AG20443 (cell line): ENCODE measurements at regions not wholly inside any gene's neighbourhood (a gene's known extent, or its start where the extent isn't known, plus 50 kb on each side); places are given as distances from the start of the nearest gene placed in this dataset.

ENCODE experiments used
- DNase-seq: peaks from one replicate; pipeline ENCODE4 v3.0.0; 2012; ENCODE audit warnings: low spot score, mixed read lengths

GRCh38 chr7:12074889-12075288, 136.2 kb upstream of the TMEM106B start:
- no peak for DNase-seq

DNA sequence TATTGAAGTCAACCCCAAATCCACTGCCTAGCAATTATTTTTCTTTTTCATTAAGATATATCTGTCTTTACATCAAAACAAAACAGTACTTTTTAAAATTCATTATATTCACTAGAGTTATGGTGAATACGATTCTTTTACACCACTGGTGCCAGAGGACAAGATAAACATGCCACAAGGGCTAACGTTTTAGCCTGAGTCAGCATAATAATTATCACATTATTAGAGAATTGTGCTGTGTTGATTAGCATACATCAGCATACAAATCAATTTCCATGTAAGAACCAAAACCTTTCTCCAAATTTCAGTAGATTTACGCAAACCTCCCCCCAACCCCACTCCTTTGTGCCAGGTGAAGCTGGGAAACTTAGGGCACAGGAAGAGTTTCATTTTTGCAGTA, 131.1 kb upstream of the TMEM106B start:
- DNase-seq, result no peak

- no peak for DNase-seq
These were observed 125.6 kb upstream of the TMEM106B start for GRCh38 chr7:12085516-12085915.

- no peak for DNase-seq
These were observed 120.9 kb upstream of the TMEM106B start for GRCh38 chr7:12089951-12090756.

DNA sequence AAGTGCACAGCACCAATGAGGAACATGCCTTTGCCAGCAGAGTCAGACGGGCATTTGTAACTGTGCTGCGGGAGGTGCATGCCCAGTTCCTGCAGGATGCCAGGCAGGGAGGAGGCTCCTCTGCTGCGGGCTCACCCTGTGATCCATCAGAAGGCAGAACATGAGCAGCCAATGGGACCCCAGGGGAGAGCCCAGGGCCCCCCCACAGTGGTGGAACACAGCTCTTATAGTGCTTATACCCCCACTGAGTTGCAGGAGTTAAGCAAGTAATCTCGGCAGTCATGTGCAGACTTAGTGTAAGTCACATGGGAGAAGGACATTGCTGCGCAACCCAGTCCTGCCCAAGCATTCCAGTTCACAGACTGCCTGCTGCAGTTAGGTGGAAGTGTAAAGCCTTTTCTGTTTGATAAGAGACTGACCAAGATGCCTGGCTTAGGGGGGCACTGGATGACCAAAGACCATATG, 120.3 kb upstream of the TMEM106B start:
- no peak for DNase-seq

DNA sequence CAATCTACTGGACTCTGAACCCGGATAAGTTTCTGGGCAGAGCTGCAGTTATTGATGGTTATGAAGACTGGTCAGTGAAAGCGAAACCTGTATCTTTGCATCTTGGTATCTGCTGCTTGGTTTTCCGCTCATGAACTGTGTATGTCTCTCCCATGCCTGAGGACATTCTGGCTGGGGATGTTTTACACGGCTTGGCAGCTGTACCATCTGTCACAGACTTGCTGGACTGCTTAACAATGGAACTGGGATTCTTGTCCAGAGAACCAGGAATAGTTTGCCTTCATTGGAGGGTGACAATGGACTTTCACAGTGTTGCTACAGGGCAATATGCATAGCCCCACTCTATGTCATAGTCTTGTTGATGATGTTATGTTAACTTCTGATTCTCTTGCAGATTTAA, 119.9 kb upstream of the TMEM106B start:
- DNase-seq, result no peak

GRCh38 chr7:12092499-12093130, 118.5 kb upstream of the TMEM106B start:
- DNase-seq, result no peak

GRCh38 chr7:12093365-12093764, 117.7 kb upstream of the TMEM106B start:
- DNase-seq, result no peak

DNA sequence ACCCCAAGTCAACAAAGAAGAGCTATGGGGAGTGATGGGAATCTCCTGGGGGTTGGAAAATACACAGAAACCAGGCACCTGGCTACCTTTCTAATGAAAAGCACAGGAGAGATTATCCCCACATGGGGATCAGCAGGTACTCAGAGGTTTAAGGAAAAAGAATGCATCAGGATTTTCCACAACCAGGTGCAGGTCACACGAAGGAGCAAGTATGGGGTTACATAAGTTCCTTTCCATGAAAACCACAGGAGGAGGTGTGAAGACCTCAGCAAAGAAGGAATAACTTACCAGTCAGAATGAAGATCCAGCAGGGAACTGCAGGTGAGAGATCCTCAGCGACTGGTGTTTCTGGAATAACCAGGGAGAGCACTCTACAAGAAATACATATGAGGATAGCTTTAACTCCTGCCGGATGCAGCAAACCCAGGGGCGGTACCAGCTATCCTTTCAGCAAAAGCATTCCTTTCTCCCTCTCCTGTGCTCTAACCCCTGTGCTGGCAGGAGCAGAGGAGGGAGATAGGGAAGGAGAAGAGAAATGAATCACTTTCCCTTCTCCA, 116.7 kb upstream of the TMEM106B start:
- DNase-seq, result no peak

GRCh38 chr7:12102126-12102525, 109.0 kb upstream of the TMEM106B start:
- DNase-seq, result no peak

GRCh38 chr7:12102527-12102926, 108.6 kb upstream of the TMEM106B start:
- DNase-seq, result no peak

GRCh38 chr7:12103948-12104347, 107.1 kb upstream of the TMEM106B start:
- no peak for DNase-seq

DNA sequence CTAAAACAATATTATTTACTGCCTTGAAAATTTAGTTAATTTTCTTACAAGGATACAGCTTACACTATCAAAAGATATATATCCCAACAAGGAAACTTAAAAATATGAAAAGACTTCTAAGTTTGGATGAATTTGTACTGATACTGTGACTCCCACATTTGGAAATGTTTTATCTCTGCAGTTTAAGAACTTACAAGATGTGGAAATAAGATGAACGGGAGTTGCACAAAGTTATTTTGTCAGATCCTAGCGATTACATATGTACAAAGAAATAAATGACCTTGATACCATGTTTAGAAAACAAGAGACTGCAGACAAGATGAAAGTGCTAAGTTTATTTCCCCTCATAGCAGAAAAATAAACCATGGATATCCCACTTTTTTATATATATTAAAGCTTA, 103.7 kb upstream of the TMEM106B start:
- DNase-seq, result no peak

- no peak for DNase-seq
These were observed 103.2 kb upstream of the TMEM106B start for GRCh38 chr7:12107841-12108254.

GRCh38 chr7:12110425-12110824, 100.7 kb upstream of the TMEM106B start:
- no peak for DNase-seq

- DNase-seq, result peak; percentile 14
These were observed 99.4 kb upstream of the TMEM106B start for GRCh38 chr7:12111422-12112405.

GRCh38 chr7:12117170-12117569, 93.9 kb upstream of the TMEM106B start:
- no peak for DNase-seq

DNA sequence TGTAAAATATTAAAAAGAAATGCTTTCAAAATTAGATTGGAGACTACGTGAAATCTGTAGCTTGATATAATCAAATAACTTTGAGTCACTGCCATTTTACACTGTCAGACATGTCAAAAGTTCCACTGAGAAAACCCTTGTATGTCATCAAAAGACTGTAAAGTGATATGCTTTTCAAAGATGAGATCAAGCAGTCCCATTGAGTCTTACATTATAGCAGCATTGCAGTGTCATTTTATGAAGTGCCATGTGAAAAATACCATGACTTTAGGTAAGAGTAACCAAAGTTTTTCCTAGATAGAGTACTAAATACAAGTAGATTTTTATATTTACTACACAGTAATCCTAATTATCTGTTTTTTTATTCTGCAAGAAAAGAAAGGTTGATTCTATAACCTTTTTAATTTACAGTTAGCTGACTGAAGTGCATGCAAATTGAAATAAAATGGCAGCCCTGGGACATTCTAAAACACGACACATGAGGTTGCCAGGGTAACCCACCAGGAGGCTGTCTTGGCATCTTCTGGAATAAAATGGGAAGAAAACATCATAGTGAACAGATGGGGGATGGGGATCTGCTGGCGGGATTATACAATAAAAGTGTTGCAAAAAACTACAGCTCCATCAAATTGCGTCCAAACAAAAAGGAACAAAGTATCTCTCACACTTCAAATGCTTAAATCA, 91.3 kb upstream of the TMEM106B start:
- no peak for DNase-seq

- no peak for DNase-seq
These were observed 90.5 kb upstream of the TMEM106B start for GRCh38 chr7:12120632-12121031.

DNA sequence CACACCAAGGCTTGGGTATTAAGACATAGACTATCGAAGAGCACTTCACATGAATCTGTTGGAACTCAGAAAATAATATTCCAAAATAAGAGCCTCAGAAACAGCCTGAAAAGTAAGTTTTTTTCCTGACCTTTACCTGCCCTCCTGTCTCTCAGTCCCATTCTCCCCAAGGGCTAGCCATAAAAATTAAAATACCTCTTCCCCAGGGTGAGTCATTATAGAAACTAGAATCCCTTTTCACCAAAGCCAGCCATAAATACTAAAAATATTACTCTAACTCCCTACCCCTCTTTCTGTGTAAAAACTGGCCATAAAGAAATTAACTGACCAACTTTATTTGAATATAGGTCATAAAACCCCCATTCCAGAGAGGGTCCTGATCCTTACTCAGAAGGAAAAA, 87.9 kb upstream of the TMEM106B start:
- no peak for DNase-seq

- DNase-seq, result no peak
These were observed 87.1 kb upstream of the TMEM106B start for GRCh38 chr7:12124028-12124427.
